HCT116 (cell line): ENCODE measurements at regions not wholly inside any gene's neighbourhood (a gene's known extent, or its start where the extent isn't known, plus 50 kb on each side); places are given as distances from the start of the nearest gene placed in this dataset.

Experiments
- ATAC-seq: fragments of 200-7000 bp; cut with Tn5 transposase; 2 replicates; pipeline ENCODE4 v1.9.1; 2020; ENCODE audit warnings: mild to moderate bottlenecking, moderate library complexity
- BruUV-seq: library from RNA; stranded (reverse); fragments of 400-500 nt; replicated peaks from 2 replicates; lab custom pipeline; 2021; lab: Mats Ljungman, UMichigan
- CTCF ChIA-PET: fragments of 300-600 bp; sonication (Branson Sonifier 250); formaldehyde crosslinking; loops from one replicate; lab custom pipeline; 2021; ENCODE audit warnings: antibody characterized with exemption; lab: Charles Lee
- POLR2A ChIA-PET: fragments of 300-600, 350-600 bp; sonication (Branson Sonifier 250); formaldehyde crosslinking; loops from one replicate; lab custom pipeline; 2021; ENCODE audit warnings: antibody characterized with exemption; lab: Charles Lee
- RAD21 ChIA-PET, 2 experiments: fragments of 300-600 bp; sonication (Branson Sonifier 250); formaldehyde crosslinking; loops; one replicate each; lab custom pipeline; 2023; ENCODE audit warnings: low total read pairs in 2 of 2; ENCODE audit not compliant: uncharacterized antibody in 2 of 2, unreplicated experiment in 2 of 2, low non-redundant PET in 1 of 2; lab: Charles Lee
- DNase-seq: peaks from one replicate; pipeline ENCODE4 v3.0.0-alpha.2; 2010; ENCODE audit warnings: low read depth, low spot score
- H2AFZ ChIP-seq: fragments of 200-600 bp; shearing (Covaris generic), sonication (generic); 2 replicates; pipeline ENCODE4 v1.6.1; 2017; ENCODE audit warnings: low read depth, mixed run types, mixed read lengths, antibody characterized with exemption, low read length; ENCODE audit not compliant: poor library complexity, severe bottlenecking
- H3K27ac ChIP-seq: 2 replicates; pipeline ENCODE4 v1.5.1; 2012; ENCODE audit warnings: low read depth, low read length
- H3K27me3 ChIP-seq: fragments of 200-600 bp; sonication (generic); 2 replicates; pipeline ENCODE4 v1.6.1; 2016; ENCODE audit warnings: mixed run types, low read length, mixed read lengths; ENCODE audit not compliant: insufficient read depth
- H3K36me3 ChIP-seq, 2 experiments: fragments of 200-500 bp in 1 of 2; fragments of 200-600 bp in 1 of 2; sonication (Bioruptor generic) in 1 of 2; sonication (generic) in 1 of 2; 2 replicates each; pipeline versions ENCODE4 v1.5.1 to v1.6.1; 2014 to 2016; ENCODE audit warnings: low read length in 2 of 2, inconsistent platforms in 1 of 2, mixed read lengths in 1 of 2, mixed run types in 1 of 2; ENCODE audit not compliant: insufficient read depth in 2 of 2, control insufficient read depth in 1 of 2
- H3K4me1 ChIP-seq, 2 experiments: fragments of 200-600 bp in 1 of 2; sonication (generic) in 1 of 2; 2 replicates each; pipeline versions ENCODE4 v1.5.1 to v1.6.1; 2012 to 2017; ENCODE audit warnings: low read length in 2 of 2, inconsistent platforms in 1 of 2, mild to moderate bottlenecking in 1 of 2, mixed read lengths in 1 of 2, mixed run types in 1 of 2, moderate library complexity in 1 of 2; ENCODE audit not compliant: insufficient read depth in 2 of 2, control insufficient read depth in 1 of 2
- H3K4me2 ChIP-seq: fragments of 200-600 bp; sonication (generic); 2 replicates; pipeline ENCODE4 v1.6.1; 2017; ENCODE audit warnings: mixed run types, low read length, mixed read lengths
- H3K4me3 ChIP-seq, 2 experiments: fragments of 200-600 bp in 1 of 2; sonication (generic) in 1 of 2; replicated peaks in 1 of 2; 2 replicates each; pipeline ENCODE4 v1.5.1; 2011 to 2016; ENCODE audit warnings: low read length in 2 of 2, control low read depth in 1 of 2, low read depth in 1 of 2, mild to moderate bottlenecking in 1 of 2, mixed read lengths in 1 of 2, mixed run types in 1 of 2
- H3K79me2 ChIP-seq: fragments of 200-600 bp; sonication (generic); 2 replicates; pipeline ENCODE4 v1.6.1; 2017; ENCODE audit warnings: mild to moderate bottlenecking, mixed run types, low read length, moderate library complexity, mixed read lengths; ENCODE audit not compliant: insufficient read depth
- H3K9ac ChIP-seq: fragments of 200-600 bp; sonication (generic); 2 replicates; pipeline ENCODE4 v1.6.1; 2016; ENCODE audit warnings: low read length, mixed read lengths
- H3K9me2 ChIP-seq: fragments of 200-600 bp; sonication (generic), shearing (Covaris generic); 2 replicates; pipeline ENCODE4 v1.6.1; 2017; ENCODE audit warnings: mixed run types, mild to moderate bottlenecking, moderate library complexity; ENCODE audit not compliant: insufficient read depth
- H3K9me3 ChIP-seq, 2 experiments: fragments of 200-500 bp in 1 of 2; fragments of 200-600 bp in 1 of 2; sonication (Bioruptor generic) in 1 of 2; sonication (generic) in 1 of 2; 2 replicates each; pipeline ENCODE4 v1.6.1; 2014 to 2017; ENCODE audit warnings: low read length in 2 of 2, mixed read lengths in 2 of 2, inconsistent platforms in 1 of 2, low read depth in 1 of 2, mild to moderate bottlenecking in 1 of 2, mixed run types in 1 of 2, moderate library complexity in 1 of 2; ENCODE audit not compliant: control insufficient read depth in 1 of 2, insufficient read depth in 1 of 2
- H4K20me1 ChIP-seq: fragments of 200-600 bp; sonication (generic), shearing (Covaris generic); 2 replicates; pipeline ENCODE4 v1.6.1; 2017; ENCODE audit warnings: mixed run types, mild to moderate bottlenecking, moderate library complexity; ENCODE audit not compliant: insufficient read depth
- CEBPB ChIP-seq: IDR thresholded peaks from 2 replicates; pipeline ENCODE4 v1.6.1; 2012; ENCODE audit warnings: low read depth
- EGR1 ChIP-seq: IDR thresholded peaks from 2 replicates; pipeline ENCODE4 v1.6.1; 2012; ENCODE audit warnings: low read depth
- EZH2 ChIP-seq: fragments of 200-600 bp; sonication (generic); IDR thresholded peaks from 2 replicates; pipeline ENCODE4 v1.6.1; 2017; ENCODE audit warnings: antibody characterized with exemption, mixed run types
- EZH2phosphoT487 ChIP-seq: fragments of 200-600 bp; IDR thresholded peaks from 2 replicates; pipeline ENCODE4 v1.6.1; 2018; ENCODE audit warnings: antibody characterized with exemption, borderline replicate concordance
- FOSL1 ChIP-seq: IDR thresholded peaks from 2 replicates; pipeline ENCODE4 v1.6.1; 2012; ENCODE audit warnings: low read depth
- JUND ChIP-seq: IDR thresholded peaks from 2 replicates; pipeline ENCODE4 v1.6.1; 2012
- POLR2A ChIP-seq: IDR thresholded peaks from 2 replicates; pipeline ENCODE4 v1.7.0; 2011; ENCODE audit warnings: borderline replicate concordance; ENCODE audit not compliant: insufficient read depth, insufficient read length; ENCODE audit errors: extremely low read depth
- POLR2AphosphoS5 ChIP-seq: IDR thresholded peaks from 2 replicates; pipeline ENCODE4 v1.6.1; 2011; ENCODE audit warnings: mild to moderate bottlenecking, low read depth, low read length, moderate library complexity
- RAD21 ChIP-seq: IDR thresholded peaks from 2 replicates; pipeline ENCODE4 v1.6.1; 2012; ENCODE audit warnings: low read depth, mild to moderate bottlenecking
- SIN3A ChIP-seq: IDR thresholded peaks from 2 replicates; pipeline ENCODE4 v1.6.1; 2012; ENCODE audit warnings: low read depth
- SP1 ChIP-seq: IDR thresholded peaks from 2 replicates; pipeline ENCODE4 v1.6.1; 2012; ENCODE audit warnings: low read depth
- SRF ChIP-seq: IDR thresholded peaks from 2 replicates; pipeline ENCODE4 v1.6.1; 2012; ENCODE audit warnings: low read depth
- TCF7L2 ChIP-seq: IDR thresholded peaks from 2 replicates; pipeline ENCODE4 v1.7.0; 2011; ENCODE audit warnings: borderline replicate concordance, inconsistent platforms; ENCODE audit not compliant: insufficient read depth, insufficient read length; ENCODE audit errors: extremely low read depth
- YY1 ChIP-seq: IDR thresholded peaks from 2 replicates; pipeline ENCODE4 v1.6.1; 2011; ENCODE audit warnings: low read length, low read depth, moderate library complexity, mild to moderate bottlenecking; ENCODE audit not compliant: insufficient replicate concordance; ENCODE audit errors: extremely low read depth
- ZFX ChIP-seq: fragments of 450-650 bp; IDR thresholded peaks from 2 replicates; pipeline ENCODE4 v1.6.1; 2017
- ZNF274 ChIP-seq: fragments of 200-500 bp; sonication (Bioruptor generic); IDR thresholded peaks from 2 replicates; pipeline ENCODE4 v1.6.1; 2014; ENCODE audit warnings: mild to moderate bottlenecking, low read depth, low read length, inconsistent platforms
- intact Hi-C: fragments of 100-400 bp; cut with micrococcal nuclease; formaldehyde crosslinking; loops from 2 replicates; pipeline ENCODE4 v1.10.0; 2022
- TF ChIP-seq, protein P1 (sequence below): IDR thresholded peaks from 2 replicates; pipeline ENCODE4 v1.6.1; 2012

GRCh38 chr13:68509734-68510621 lies 1279.8 kb upstream of the PCDH9 start:
- Histone ChIP-seq H3K79me2 (no peaks in the 10 kb centered on the region), H3K4me2 (no peak overlapping the region), H4K20me1 (no peaks in the 10 kb centered on the region), H3K9me2 (no peaks in the 10 kb centered on the region), H3K27me3 (no peaks in the 10 kb centered on the region), H3K4me3 (no peak overlapping the region), H3K27ac (no peak overlapping the region), H2AFZ (no peak overlapping the region), H3K9me3 (no peaks in the 10 kb centered on the region)
- BruUV-seq, result no TSS peak
- no peak for ATAC-seq
- DNase-seq, result no peak
- intact Hi-C loops, result no loop called here
- RAD21 ChIA-PET, result no interaction called here
- CTCF ChIA-PET, result no interaction called here
- POLR2A ChIA-PET, result no interaction called here
- TF ChIP-seq EZH2 (no peak), SRF (no peak), SP1 (no peak), EGR1 (no peak), EZH2phosphoT487 (no peak), ZNF274 (no peak), RAD21 (no peak), POLR2A (no peak), TCF7L2 (no peak), POLR2AphosphoS5 (no peak), JUND (no peak), SIN3A (no peak), CEBPB (no peak), YY1 (no peak), FOSL1 (no peak), ZFX (no peak)
- TF ChIP-seq, protein P1, sequence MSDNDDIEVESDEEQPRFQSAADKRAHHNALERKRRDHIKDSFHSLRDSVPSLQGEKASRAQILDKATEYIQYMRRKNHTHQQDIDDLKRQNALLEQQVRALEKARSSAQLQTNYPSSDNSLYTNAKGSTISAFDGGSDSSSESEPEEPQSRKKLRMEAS, result no peak
- TF ChIP-seq, all 23 proteins: peak for 0
- Histone ChIP-seq H3K36me3 (no peaks in the 10 kb centered on the region), H3K4me1 (no peaks in the 10 kb centered on the region), H3K9ac (no peak overlapping the region)
